ENCODE measurements at regions not wholly inside any gene's neighbourhood (a gene's known extent, or its start where the extent isn't known, plus 50 kb on each side); places are given as distances from the start of the nearest gene placed in this dataset.

- TF ChIP-seq EZH2 (IDR thresholded peaks at IDR 0.05; ENCODE audit: borderline replicate concordance, low read depth, low read length, severe bottlenecking), result no peak
- no peak for TF ChIP-seq CTCF (IDR thresholded peaks at IDR 0.05; ENCODE audit: borderline replicate concordance, extremely low read depth, low read length, poor library complexity, severe bottlenecking)
These were observed 161.0 kb downstream of the SPATA31D1 start for GRCh38 chr9:82149501-82149946.

GRCh38 chr9:82152181-82152580 lies 163.6 kb downstream of the SPATA31D1 start:
- TF ChIP-seq CTCF (IDR thresholded peaks at IDR 0.05; ENCODE audit: borderline replicate concordance, extremely low read depth, low read length, poor library complexity, severe bottlenecking) (no peak), EZH2 (IDR thresholded peaks at IDR 0.05; ENCODE audit: borderline replicate concordance, low read depth, low read length, severe bottlenecking) (no peak)
- no peaks in the 10 kb centered on the region for H3K79me2 ChIP-seq (ENCODE audit: insufficient read depth, low read length)
- no peaks in the 10 kb centered on the region for H3K4me1 ChIP-seq (ENCODE audit: insufficient read depth, low read length)
- H4K20me1 ChIP-seq (ENCODE audit: insufficient read depth, low read length), result no peaks in the 10 kb centered on the region
- ATAC-seq (ENCODE audit: insufficient read depth, low read depth), result no peak
- no peak overlapping the region for H3K9ac ChIP-seq (ENCODE audit: low read depth, low read length)
- H3K27ac ChIP-seq (ENCODE audit: low read length), result no peak overlapping the region
- H2AFZ ChIP-seq (ENCODE audit: low read depth, low read length), result no peak overlapping the region
- H3K4me3 ChIP-seq (ENCODE audit: low read depth in 1 of 2, low read length in 2 of 2), result no peak overlapping the region
- H3K9me3 ChIP-seq (ENCODE audit: insufficient read depth, low read length, severe bottlenecking), result no peaks in the 10 kb centered on the region
- no peak for DNase-seq
- H3K27me3 ChIP-seq (ENCODE audit: insufficient read depth, low read length, poor library complexity), result no peaks in the 10 kb centered on the region
- H3K36me3 ChIP-seq (ENCODE audit: insufficient read depth, low read length), result no peaks in the 10 kb centered on the region
- no peak overlapping the region for H3K4me2 ChIP-seq (ENCODE audit: insufficient read depth, low read length)

More at GRCh38 chr9:82149501-82149946, 161.0 kb downstream of the SPATA31D1 start:
- no peaks in the 10 kb centered on the region for H3K9me3 ChIP-seq (ENCODE audit: insufficient read depth, low read length, severe bottlenecking)
- no peaks in the 10 kb centered on the region for H4K20me1 ChIP-seq (ENCODE audit: insufficient read depth, low read length)
- H3K27me3 ChIP-seq (ENCODE audit: insufficient read depth, low read length, poor library complexity), result no peaks in the 10 kb centered on the region
- no peak overlapping the region for H3K27ac ChIP-seq (ENCODE audit: low read length)
- H3K79me2 ChIP-seq (ENCODE audit: insufficient read depth, low read length), result no peaks in the 10 kb centered on the region
- H3K4me3 ChIP-seq (ENCODE audit: low read depth in 1 of 2, low read length in 2 of 2), result no peak overlapping the region
- H3K4me2 ChIP-seq (ENCODE audit: insufficient read depth, low read length), result no peak overlapping the region
- DNase-seq (no peak), ATAC-seq (ENCODE audit: insufficient read depth, low read depth) (no peak)
- no peaks in the 10 kb centered on the region for H3K4me1 ChIP-seq (ENCODE audit: insufficient read depth, low read length)
- H2AFZ ChIP-seq (ENCODE audit: low read depth, low read length), result no peak overlapping the region
- no peak overlapping the region for H3K9ac ChIP-seq (ENCODE audit: low read depth, low read length)
- H3K36me3 ChIP-seq (ENCODE audit: insufficient read depth, low read length), result no peaks in the 10 kb centered on the region

GRCh38 chr9:82153032-82153431 lies 164.5 kb downstream of the SPATA31D1 start:
- H3K4me2 ChIP-seq (ENCODE audit: insufficient read depth, low read length), result no peak overlapping the region
- no peaks in the 10 kb centered on the region for H3K79me2 ChIP-seq (ENCODE audit: insufficient read depth, low read length)
- no peak for DNase-seq
- no peaks in the 10 kb centered on the region for H3K27me3 ChIP-seq (ENCODE audit: insufficient read depth, low read length, poor library complexity)
- no peak overlapping the region for H2AFZ ChIP-seq (ENCODE audit: low read depth, low read length)
- H4K20me1 ChIP-seq (ENCODE audit: insufficient read depth, low read length), result no peaks in the 10 kb centered on the region
- H3K9ac ChIP-seq (ENCODE audit: low read depth, low read length), result no peak overlapping the region
- ATAC-seq (ENCODE audit: insufficient read depth, low read depth), result no peak
- no peaks in the 10 kb centered on the region for H3K9me3 ChIP-seq (ENCODE audit: insufficient read depth, low read length, severe bottlenecking)
- TF ChIP-seq EZH2 (IDR thresholded peaks at IDR 0.05; ENCODE audit: borderline replicate concordance, low read depth, low read length, severe bottlenecking) (no peak), CTCF (IDR thresholded peaks at IDR 0.05; ENCODE audit: borderline replicate concordance, extremely low read depth, low read length, poor library complexity, severe bottlenecking) (no peak)
- H3K4me3 ChIP-seq (ENCODE audit: low read depth in 1 of 2, low read length in 2 of 2), result no peak overlapping the region
- H3K27ac ChIP-seq (ENCODE audit: low read length), result no peak overlapping the region
- H3K4me1 ChIP-seq (ENCODE audit: insufficient read depth, low read length), result no peaks in the 10 kb centered on the region
- no peaks in the 10 kb centered on the region for H3K36me3 ChIP-seq (ENCODE audit: insufficient read depth, low read length)

GRCh38 chr9:82154573-82154972 lies 166.0 kb downstream of the SPATA31D1 start:
- Histone ChIP-seq H3K4me3 (ENCODE audit: low read depth in 1 of 2, low read length in 2 of 2) (no peak overlapping the region), H3K27me3 (ENCODE audit: insufficient read depth, low read length, poor library complexity) (no peaks in the 10 kb centered on the region), H4K20me1 (ENCODE audit: insufficient read depth, low read length) (no peaks in the 10 kb centered on the region), H3K9ac (ENCODE audit: low read depth, low read length) (no peak overlapping the region), H3K79me2 (ENCODE audit: insufficient read depth, low read length) (no peaks in the 10 kb centered on the region), H3K4me2 (ENCODE audit: insufficient read depth, low read length) (no peak overlapping the region), H2AFZ (ENCODE audit: low read depth, low read length) (no peak overlapping the region), H3K9me3 (ENCODE audit: insufficient read depth, low read length, severe bottlenecking) (no peaks in the 10 kb centered on the region), H3K27ac (ENCODE audit: low read length) (no peak overlapping the region), H3K4me1 (ENCODE audit: insufficient read depth, low read length) (no peaks in the 10 kb centered on the region), H3K36me3 (ENCODE audit: insufficient read depth, low read length) (no peaks in the 10 kb centered on the region)
- TF ChIP-seq CTCF (IDR thresholded peaks at IDR 0.05; ENCODE audit: borderline replicate concordance, extremely low read depth, low read length, poor library complexity, severe bottlenecking), result no peak
- TF ChIP-seq EZH2 (IDR thresholded peaks at IDR 0.05; ENCODE audit: borderline replicate concordance, low read depth, low read length, severe bottlenecking), result no peak
- no peak for DNase-seq
- no peak for ATAC-seq (ENCODE audit: insufficient read depth, low read depth)
